Ascending aorta (tissue), 2 donors: ENCODE measurements at regions not wholly inside any gene's neighbourhood (a gene's known extent, or its start where the extent isn't known, plus 50 kb on each side); places are given as distances from the start of the nearest gene placed in this dataset.

Experiments used
- DNase-seq, 2 donors: peaks; one replicate each; pipeline ENCODE4 v3.0.0-alpha.2; 2019; ENCODE audit warnings: low spot score in 2 of 2
- H3K27ac ChIP-seq, 2 donors: fragments of 200-600 bp; sonication (generic); one replicate each; pipeline ENCODE4 v1.5.1; 2016 to 2017; ENCODE audit warnings: mild to moderate bottlenecking in 1 of 2
- H3K27me3 ChIP-seq: fragments of 200-600 bp; sonication (generic); one replicate; pipeline ENCODE4 v1.5.1; 2017
- H3K36me3 ChIP-seq, 2 donors: fragments of 200-600 bp; sonication (generic); one replicate each; pipeline ENCODE4 v1.5.1; 2016
- H3K4me1 ChIP-seq, 2 donors: fragments of 200-600 bp; sonication (generic); one replicate each; pipeline ENCODE4 v1.5.1; 2016 to 2017; ENCODE audit warnings: mild to moderate bottlenecking in 1 of 2
- H3K4me3 ChIP-seq, 2 donors: fragments of 200-600 bp; sonication (generic); one replicate each; pipeline ENCODE4 v1.5.1; 2016 to 2017; ENCODE audit warnings: mild to moderate bottlenecking in 1 of 2
- H3K9me3 ChIP-seq, 2 donors: fragments of 200-600 bp; sonication (generic); one replicate each; pipeline ENCODE4 v1.5.1; 2016
- intact Hi-C: fragments of 100-400 bp; cut with DNase I; formaldehyde crosslinking; loops from one replicate; pipeline ENCODE4 v1.15.1; 2023
- TF ChIP-seq, protein P1 (sequence below), 3 experiments: fragments of 200-600 bp in 2 of 3; fragments of 450-650 bp in 1 of 3; sonication (generic) in 2 of 3; IDR thresholded peaks; one replicate each; pipeline ENCODE4 v1.5.1; 2016 to 2019; ENCODE audit warnings: antibody characterized with exemption in 3 of 3, mild to moderate bottlenecking in 1 of 3, moderate library complexity in 1 of 3

- DNase-seq: no peak
- intact Hi-C loops: no loop called here
- Histone ChIP-seq H3K27ac (no peak overlapping the region), H3K27me3 (no peaks in the 10 kb centered on the region), H3K4me3 (no peak overlapping the region), H3K9me3 (no peaks in the 10 kb centered on the region), H3K36me3 (no peaks in the 10 kb centered on the region), H3K4me1 (no peaks in the 10 kb centered on the region)
- TF ChIP-seq, protein P1, sequence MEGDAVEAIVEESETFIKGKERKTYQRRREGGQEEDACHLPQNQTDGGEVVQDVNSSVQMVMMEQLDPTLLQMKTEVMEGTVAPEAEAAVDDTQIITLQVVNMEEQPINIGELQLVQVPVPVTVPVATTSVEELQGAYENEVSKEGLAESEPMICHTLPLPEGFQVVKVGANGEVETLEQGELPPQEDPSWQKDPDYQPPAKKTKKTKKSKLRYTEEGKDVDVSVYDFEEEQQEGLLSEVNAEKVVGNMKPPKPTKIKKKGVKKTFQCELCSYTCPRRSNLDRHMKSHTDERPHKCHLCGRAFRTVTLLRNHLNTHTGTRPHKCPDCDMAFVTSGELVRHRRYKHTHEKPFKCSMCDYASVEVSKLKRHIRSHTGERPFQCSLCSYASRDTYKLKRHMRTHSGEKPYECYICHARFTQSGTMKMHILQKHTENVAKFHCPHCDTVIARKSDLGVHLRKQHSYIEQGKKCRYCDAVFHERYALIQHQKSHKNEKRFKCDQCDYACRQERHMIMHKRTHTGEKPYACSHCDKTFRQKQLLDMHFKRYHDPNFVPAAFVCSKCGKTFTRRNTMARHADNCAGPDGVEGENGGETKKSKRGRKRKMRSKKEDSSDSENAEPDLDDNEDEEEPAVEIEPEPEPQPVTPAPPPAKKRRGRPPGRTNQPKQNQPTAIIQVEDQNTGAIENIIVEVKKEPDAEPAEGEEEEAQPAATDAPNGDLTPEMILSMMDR (IDR thresholded peaks at IDR 0.05): no peak
These were observed 311.6 kb upstream of the CNTN4 start for GRCh38 chr3:1787094-1787493.

DNA sequence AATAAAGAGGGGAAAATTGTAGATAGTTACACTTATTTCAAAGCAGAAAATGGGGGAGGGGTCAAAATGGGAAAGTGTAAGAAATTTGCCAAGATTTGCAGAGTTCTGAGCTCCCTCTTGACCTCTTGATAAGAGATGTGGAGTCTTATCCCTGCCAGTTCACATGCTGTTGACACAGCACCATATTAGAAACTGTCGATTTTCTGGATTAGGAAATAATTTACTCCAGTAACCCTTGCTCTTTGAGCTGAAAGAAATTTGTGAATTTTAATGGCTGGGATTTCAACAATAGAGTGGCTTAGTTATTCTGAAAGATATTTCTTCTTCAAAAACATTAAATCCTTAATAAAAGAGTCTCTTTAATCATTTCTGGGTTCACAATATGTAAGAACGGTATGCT is 306.2 kb upstream of the CNTN4 start:
- H3K9me3 ChIP-seq: no peaks in the 10 kb centered on the region
- no peaks in the 10 kb centered on the region for H3K27me3 ChIP-seq
- no peaks in the 10 kb centered on the region for H3K4me1 ChIP-seq
- H3K4me3 ChIP-seq: no peak overlapping the region
- H3K36me3 ChIP-seq: no peaks in the 10 kb centered on the region
- no peak for DNase-seq
- intact Hi-C loops: no loop called here
- TF ChIP-seq, protein P1 (IDR thresholded peaks at IDR 0.05): no peak
- no peak overlapping the region for H3K27ac ChIP-seq

DNA sequence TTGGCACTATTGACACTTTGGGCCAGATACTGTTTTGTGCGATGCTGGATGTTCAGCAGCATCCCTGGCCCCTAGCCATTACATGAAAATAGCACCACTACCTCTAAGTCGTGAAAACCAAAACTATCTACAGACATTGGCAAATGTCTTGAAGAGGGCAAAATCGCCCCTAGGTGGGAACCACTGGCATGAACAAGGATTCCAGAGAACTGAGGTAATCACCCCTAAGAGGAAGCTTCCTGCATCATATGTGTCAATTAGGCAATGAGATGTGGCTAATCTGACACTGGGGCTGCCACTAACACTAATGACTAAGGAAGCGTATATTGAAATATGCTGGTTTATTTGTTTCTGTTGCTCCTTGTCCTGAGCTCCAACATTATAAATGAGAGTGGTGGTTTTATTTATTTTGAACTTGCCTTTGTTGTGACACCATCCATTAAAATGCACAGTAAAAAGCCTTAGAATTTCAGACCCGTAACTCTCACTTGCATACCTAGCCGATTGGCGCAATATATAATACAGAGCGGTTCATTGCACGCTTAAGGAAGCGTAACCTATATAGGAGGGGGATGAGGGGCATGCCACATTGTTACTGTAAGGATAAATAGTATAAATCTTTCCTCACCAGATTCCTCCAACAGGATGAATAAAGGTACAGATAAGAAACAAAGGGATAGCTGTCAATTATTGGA is 299.8 kb upstream of the CNTN4 start:
- intact Hi-C loops: no loop called here
- no peaks in the 10 kb centered on the region for H3K36me3 ChIP-seq
- H3K4me1 ChIP-seq: no peaks in the 10 kb centered on the region

GRCh38 chr3:1805331-1805730 is 293.3 kb upstream of the CNTN4 start:
- no peak for DNase-seq
- TF ChIP-seq, protein P1 (IDR thresholded peaks at IDR 0.05): no peak
- Histone ChIP-seq H3K4me1 (no peaks in the 10 kb centered on the region), H3K27me3 (no peaks in the 10 kb centered on the region), H3K27ac (no peak overlapping the region), H3K4me3 (no peak overlapping the region), H3K36me3 (no peaks in the 10 kb centered on the region), H3K9me3 (peaks cover 0 to 16% of the 10 kb centered on the region in 2 donors)
- intact Hi-C loops: no loop called here

More for the DNA sequence above, 299.8 kb upstream of the CNTN4 start:
- H3K9me3 ChIP-seq: peaks cover 0 to 6% of the 10 kb centered on the region in 2 donors
- TF ChIP-seq, protein P1 (IDR thresholded peaks at IDR 0.05): no peak
- H3K27ac ChIP-seq: no peak overlapping the region
- no peak overlapping the region for H3K4me3 ChIP-seq
- no peaks in the 10 kb centered on the region for H3K27me3 ChIP-seq
- DNase-seq: no peak

DNA sequence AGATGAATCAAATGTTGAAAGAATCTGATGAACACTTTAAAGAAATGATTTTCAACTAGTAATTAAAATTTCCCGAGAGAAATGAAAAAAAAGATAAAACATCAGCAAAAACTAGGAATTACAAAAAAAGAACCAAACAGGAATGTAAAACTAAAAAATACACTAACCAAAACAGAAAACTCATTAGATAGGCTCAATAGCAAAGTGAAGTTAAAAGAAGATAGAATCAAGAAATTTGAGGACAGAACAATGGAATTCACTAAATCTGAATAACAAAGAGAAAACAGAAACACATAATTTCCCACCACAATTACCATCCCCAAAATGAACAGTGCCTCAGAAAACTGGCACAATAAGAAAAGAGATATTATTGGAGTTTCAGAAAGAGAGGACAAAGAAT is 290.1 kb upstream of the CNTN4 start:
- no peak for DNase-seq
- intact Hi-C loops: no loop called here
- Histone ChIP-seq H3K27ac (no peak overlapping the region), H3K36me3 (no peaks in the 10 kb centered on the region), H3K4me3 (no peak overlapping the region), H3K9me3 (peaks cover 0 to 10% of the 10 kb centered on the region in 2 donors), H3K4me1 (no peaks in the 10 kb centered on the region), H3K27me3 (no peaks in the 10 kb centered on the region)
- TF ChIP-seq, protein P1 (IDR thresholded peaks at IDR 0.05): no peak

GRCh38 chr3:1823867-1824266 is 274.8 kb upstream of the CNTN4 start:
- Histone ChIP-seq H3K9me3 (no peaks in the 10 kb centered on the region), H3K36me3 (no peaks in the 10 kb centered on the region), H3K27ac (no peak overlapping the region), H3K27me3 (no peaks in the 10 kb centered on the region), H3K4me1 (no peaks in the 10 kb centered on the region), H3K4me3 (no peak overlapping the region)
- DNase-seq: no peak
- intact Hi-C loops: no loop called here
- TF ChIP-seq, protein P1 (IDR thresholded peaks at IDR 0.05): no peak
